GM12878 (cell line): ENCODE measurements at regions not wholly inside any gene's neighbourhood (a gene's known extent, or its start where the extent isn't known, plus 50 kb on each side); places are given as distances from the start of the nearest gene placed in this dataset.

ENCODE experiments used
- ATAC-seq: fragments of 200-7000 bp; cut with Tn5 transposase; 3 replicates; pipeline ENCODE4 v1.9.1; 2020; ENCODE audit warnings: mild to moderate bottlenecking, moderate library complexity
- BruUV-seq: library from RNA; stranded (reverse); fragments of 400-500 nt; replicated peaks from 2 replicates; lab custom pipeline; 2021; lab: Mats Ljungman, UMichigan
- CTCF ChIA-PET: fragments of 300-600 bp; sonication (Branson Sonifier 250); formaldehyde crosslinking; extraction: SDS; loops from one replicate; lab custom pipeline; 2021; ENCODE audit warnings: inconsistent platforms; lab: Yijun Ruan, JAX
- POLR2A ChIA-PET: fragments of 350-600 bp; formaldehyde crosslinking; extraction: SDS; loops from one replicate; lab custom pipeline; 2021; ENCODE audit warnings: inconsistent platforms; lab: Charles Lee
- RAD21 ChIA-PET: fragments of 300-600 bp; sonication (Branson Sonifier 250); formaldehyde crosslinking; loops from one replicate; lab custom pipeline; 2023; ENCODE audit warnings: antibody characterized with exemption; ENCODE audit not compliant: unreplicated experiment; lab: Charles Lee
- SMC1A ChIA-PET: fragments of 300-600 bp; sonication (Branson Sonifier 250); formaldehyde crosslinking; loops from one replicate; lab custom pipeline; 2023; ENCODE audit not compliant: unreplicated experiment, uncharacterized antibody; lab: Charles Lee
- DNase-seq: peaks from one replicate; pipeline ENCODE4 v3.0.0-alpha.2; 2011; ENCODE audit warnings: low read depth, low spot score
- FAIRE-seq: peaks from 3 replicates; lab custom pipeline; 2011; peaks lifted over from hg19 to GRCh38; lab: Jason Lieb, UNC
- H2AFZ ChIP-seq: 2 replicates; pipeline ENCODE4 v1.6.0; 2011; ENCODE audit warnings: low read depth, low read length, control low read depth; ENCODE audit not compliant: control insufficient read depth
- H3K27ac ChIP-seq: 2 replicates; pipeline ENCODE4 v1.5.1; 2011; ENCODE audit warnings: control low read depth; ENCODE audit not compliant: control insufficient read depth, insufficient read depth
- H3K27me3 ChIP-seq, 2 experiments: replicated peaks in 1 of 2; 2 replicates each; pipeline versions ENCODE4 v1.6.0 to v1.6.1; 2011; ENCODE audit warnings: low read length in 1 of 2; ENCODE audit not compliant: control insufficient read depth in 2 of 2, insufficient read depth in 2 of 2
- H3K36me3 ChIP-seq, 2 experiments: 2 replicates each; pipeline ENCODE4 v1.5.1; 2011; ENCODE audit warnings: low read length in 1 of 2; ENCODE audit not compliant: control insufficient read depth in 2 of 2, insufficient read depth in 2 of 2
- H3K4me1 ChIP-seq: 2 replicates; pipeline ENCODE4 v1.6.1; 2011; ENCODE audit warnings: mild to moderate bottlenecking, low read length, moderate library complexity, mixed read lengths; ENCODE audit not compliant: control insufficient read depth, insufficient read depth
- H3K4me2 ChIP-seq: 2 replicates; pipeline ENCODE4 v1.6.0; 2011; ENCODE audit warnings: control low read depth; ENCODE audit not compliant: control insufficient read depth, insufficient read depth
- H3K4me3 ChIP-seq: fragments of 200-600 bp; sonication (generic); 2 replicates; pipeline ENCODE4 v1.5.1; 2016
- H3K79me2 ChIP-seq: 2 replicates; pipeline ENCODE4 v1.6.0; 2011; ENCODE audit warnings: low read length; ENCODE audit not compliant: control insufficient read depth, insufficient read depth
- H3K9ac ChIP-seq: 2 replicates; pipeline ENCODE4 v1.8.0; 2011; ENCODE audit warnings: low read length, control low read depth, mixed read lengths; ENCODE audit not compliant: control insufficient read depth, insufficient read depth
- H3K9me3 ChIP-seq: replicated peaks from 3 replicates; pipeline ENCODE4 v1.5.1; 2011; ENCODE audit warnings: mild to moderate bottlenecking, low read length; ENCODE audit not compliant: control insufficient read depth, insufficient read depth
- H4K20me1 ChIP-seq: 2 replicates; pipeline ENCODE4 v1.6.0; 2011; ENCODE audit not compliant: control insufficient read depth, insufficient read depth
- CTCF ChIP-seq, 3 experiments: IDR thresholded peaks in 2 of 3; conservative IDR thresholded peaks in 1 of 3; 2 replicates each; pipeline ENCODE4 v1.5.1; 2011; ENCODE audit warnings: low read depth in 3 of 3, low read length in 3 of 3, mild to moderate bottlenecking in 3 of 3, control low read depth in 2 of 3, moderate library complexity in 2 of 3, inconsistent platforms in 1 of 3, mixed read lengths in 1 of 3; ENCODE audit not compliant: control insufficient read depth in 2 of 3, insufficient read depth in 1 of 3; ENCODE audit errors: extremely low read depth in 1 of 3
- E4F1 ChIP-seq: fragments of 450-650 bp; IDR thresholded peaks from 2 replicates; pipeline ENCODE4 v1.6.1; 2018; ENCODE audit warnings: borderline replicate concordance, mild to moderate bottlenecking; ENCODE audit not compliant: partially characterized antibody
- IRF3 ChIP-seq: fragments of 450-650 bp; IDR thresholded peaks from 2 replicates; pipeline ENCODE4 v1.6.1; 2014; ENCODE audit warnings: mild to moderate bottlenecking
- MXI1 ChIP-seq: fragments of 150-350 bp; IDR thresholded peaks from 2 replicates; pipeline ENCODE4 v1.6.1; 2011; ENCODE audit warnings: low read depth, mild to moderate bottlenecking, inconsistent platforms, low read length, improper control_type of control experiment
- MYC ChIP-seq: IDR thresholded peaks from 2 replicates; pipeline ENCODE4 v1.6.1; 2011; ENCODE audit warnings: mild to moderate bottlenecking, low read length, moderate library complexity, inconsistent platforms; ENCODE audit not compliant: insufficient read depth, insufficient replicate concordance, insufficient read length, severe bottlenecking
- NR2F1 ChIP-seq: fragments of 450-650 bp; conservative IDR thresholded peaks from 2 replicates; pipeline ENCODE4 v1.6.1; 2017; ENCODE audit warnings: mild to moderate bottlenecking
- POLR2A ChIP-seq: IDR thresholded peaks from 2 replicates; pipeline ENCODE4 v1.6.1; 2011; ENCODE audit warnings: low read depth, mild to moderate bottlenecking, low read length
- RAD21 ChIP-seq: IDR thresholded peaks from 2 replicates; pipeline ENCODE4 v1.6.1; 2011; ENCODE audit warnings: mild to moderate bottlenecking, low read depth, low read length, moderate library complexity; ENCODE audit not compliant: insufficient read depth
- SMAD5 ChIP-seq: IDR thresholded peaks from 2 replicates; pipeline ENCODE4 v1.6.1; 2016; ENCODE audit warnings: antibody characterized with exemption, low read depth
- USF2 ChIP-seq: IDR thresholded peaks from 2 replicates; pipeline ENCODE4 v1.6.1; 2011; ENCODE audit warnings: low read depth, low read length, improper control_type of control experiment, borderline replicate concordance
- WGBS: methylation state at CpG from one replicate; pipeline ENCODE4 v1.1.6; 2016; ENCODE audit warnings: low lambda C conversion rate; ENCODE audit not compliant: insufficient replicate concordance, insufficient coverage; ENCODE audit errors: missing lambda C conversion rate; 5-methylcytosine and 5-hydroxymethylcytosine counted together
- in situ Hi-C: fragments of 300-500 bp; cut with MboI; formaldehyde crosslinking; loops from 9 replicates; pipeline ENCODE4 v1.14.3; 2018; ENCODE audit warnings: mixed read lengths
- intact Hi-C: fragments of 100-400 bp; cut with micrococcal nuclease; formaldehyde crosslinking; loops from one replicate; pipeline ENCODE4 v1.14.2; 2022; ENCODE audit not compliant: unreplicated experiment

- H3K36me3 ChIP-seq: no peaks in the 10 kb centered on the region
- no peak for FAIRE-seq
- H3K4me2 ChIP-seq: no peak overlapping the region
- no peaks in the 10 kb centered on the region for H3K4me1 ChIP-seq
- no peaks in the 10 kb centered on the region for H3K27me3 ChIP-seq
- H3K27ac ChIP-seq: no peak overlapping the region
- 4% methylated on average over 5 of the region's 5 CpGs for WGBS
- RAD21 ChIA-PET: no interaction called here
- BruUV-seq: no TSS peak
- H4K20me1 ChIP-seq: no peaks in the 10 kb centered on the region
- no peak for DNase-seq
- no peak for ATAC-seq
- H3K9ac ChIP-seq: no peak overlapping the region
- H2AFZ ChIP-seq: no peak overlapping the region
- no peak overlapping the region for H3K4me3 ChIP-seq
- H3K9me3 ChIP-seq: no peaks in the 10 kb centered on the region
- TF ChIP-seq MXI1 (no peak), IRF3 (no peak), POLR2A (no peak), USF2 (no peak), NR2F1 (no peak), E4F1 (no peak), SMAD5 (no peak), CTCF (IDR thresholded peaks at IDR 0.05 in 2 of 3, conservative IDR thresholded peaks at IDR 0.05 in 1 of 3; ENCODE audit: control insufficient read depth in 2 of 3, extremely low read depth in 1 of 3, insufficient read depth in 1 of 3, low read depth in 3 of 3, low read length in 3 of 3) (no peak), MYC (no peak), RAD21 (no peak)
- intact Hi-C loops (no loop called here), in situ Hi-C loops (loop anchor here (10.0 kb wide), 1 partner anchor 497 kb away; no protein-coding TSS in a partner anchor)
- H3K79me2 ChIP-seq: no peaks in the 10 kb centered on the region
- POLR2A ChIA-PET: no interaction called here
- CTCF ChIA-PET: interaction anchor here (0.6 to 1.0 kb wide), 2 partner anchors 484 to 583 kb away, joined by 3 to 4 read pairs; no protein-coding TSS in a partner anchor
- SMC1A ChIA-PET: interaction anchor here (0.6 to 1.1 kb wide), 3 partner anchors 20 to 63 kb away, joined by 3 to 5 read pairs (median 3); no protein-coding TSS in a partner anchor
These were observed 199.9 kb upstream of the FMN2 start for GRCh38 chr1:239891621-239892358.
